ENCODE measurements at regions not wholly inside any gene's neighbourhood (a gene's known extent, or its start where the extent isn't known, plus 50 kb on each side); places are given as distances from the start of the nearest gene placed in this dataset.

DNA sequence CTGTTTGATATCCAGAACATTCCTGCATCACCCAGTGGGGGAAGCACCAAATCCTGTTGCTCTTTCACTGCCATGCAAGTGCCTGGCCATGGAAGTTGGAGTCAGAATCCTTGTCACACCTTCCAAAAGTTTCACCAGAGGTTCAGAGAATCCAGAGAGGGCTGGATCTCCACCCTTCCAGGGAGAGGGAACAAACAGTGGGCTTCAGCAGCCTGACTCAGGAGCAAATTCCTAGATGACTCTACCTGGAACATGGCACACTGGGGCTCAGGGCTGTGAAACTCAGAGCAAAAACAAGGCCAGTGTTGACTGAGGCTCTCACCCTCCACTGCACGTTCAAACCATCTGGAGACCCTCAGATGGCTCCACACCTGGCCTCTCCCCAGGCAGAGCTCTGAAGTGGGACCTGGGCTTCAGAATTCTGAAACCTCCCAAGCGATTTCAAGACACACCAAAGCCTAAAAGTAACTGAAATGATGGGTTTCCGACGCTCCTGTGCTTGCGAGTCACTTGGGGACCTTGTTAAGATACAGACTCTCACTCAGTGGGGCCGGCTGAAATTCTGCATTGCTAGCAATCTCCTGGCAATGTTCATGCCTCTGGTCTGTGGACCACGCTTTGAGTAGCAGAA is 205.9 kb downstream of the AUH start:
- Histone ChIP-seq H3K4me3 (ENCODE audit: low read depth in 2 of 2, low read length in 2 of 2) (no peak overlapping the region), H3K27ac (ENCODE audit: low read length) (no peak overlapping the region), H3K36me3 (ENCODE audit: control insufficient read depth, insufficient read depth, low read length) (no peaks in the 10 kb centered on the region), H3K4me1 (ENCODE audit: control insufficient read depth, insufficient read depth, low read length) (no peaks in the 10 kb centered on the region), H3K27me3 (ENCODE audit: control insufficient read depth, insufficient read depth, low read length) (no peaks in the 10 kb centered on the region), H3K9me3 (ENCODE audit: control insufficient read depth, insufficient read depth, low read depth, low read length) (no peaks in the 10 kb centered on the region)
- no TSS peak for BruUV-seq (replicated peaks)
- ChIA-PET POLR2A (no interaction called here), CTCF (no interaction called here)
- TF ChIP-seq TCF7L2 (IDR thresholded peaks at IDR 0.05; ENCODE audit: low read depth, low read length) (no peak), CTCF (IDR thresholded peaks at IDR 0.05) (no peak), POLR2AphosphoS5 (IDR thresholded peaks at IDR 0.05; ENCODE audit: low read depth, low read length) (no peak), REST (IDR thresholded peaks at IDR 0.05; ENCODE audit: insufficient read depth in 1 of 2, low read depth in 2 of 2, low read length in 1 of 2) (no peak), SIN3A (IDR thresholded peaks at IDR 0.05; ENCODE audit: borderline replicate concordance, insufficient read depth, low read depth, low read length) (no peak)
- in situ Hi-C loops (cut with HindIII; ENCODE audit: low pct_unique_long_range_greater_than_20kb, low sequenced_read_pairs) = no loop called here
- ATAC-seq (no peak), DNase-seq (ENCODE audit: low read depth, low spot score) (no peak)
- intact Hi-C loops (cut with micrococcal nuclease; ENCODE audit: unreplicated experiment) = no loop called here

DNA sequence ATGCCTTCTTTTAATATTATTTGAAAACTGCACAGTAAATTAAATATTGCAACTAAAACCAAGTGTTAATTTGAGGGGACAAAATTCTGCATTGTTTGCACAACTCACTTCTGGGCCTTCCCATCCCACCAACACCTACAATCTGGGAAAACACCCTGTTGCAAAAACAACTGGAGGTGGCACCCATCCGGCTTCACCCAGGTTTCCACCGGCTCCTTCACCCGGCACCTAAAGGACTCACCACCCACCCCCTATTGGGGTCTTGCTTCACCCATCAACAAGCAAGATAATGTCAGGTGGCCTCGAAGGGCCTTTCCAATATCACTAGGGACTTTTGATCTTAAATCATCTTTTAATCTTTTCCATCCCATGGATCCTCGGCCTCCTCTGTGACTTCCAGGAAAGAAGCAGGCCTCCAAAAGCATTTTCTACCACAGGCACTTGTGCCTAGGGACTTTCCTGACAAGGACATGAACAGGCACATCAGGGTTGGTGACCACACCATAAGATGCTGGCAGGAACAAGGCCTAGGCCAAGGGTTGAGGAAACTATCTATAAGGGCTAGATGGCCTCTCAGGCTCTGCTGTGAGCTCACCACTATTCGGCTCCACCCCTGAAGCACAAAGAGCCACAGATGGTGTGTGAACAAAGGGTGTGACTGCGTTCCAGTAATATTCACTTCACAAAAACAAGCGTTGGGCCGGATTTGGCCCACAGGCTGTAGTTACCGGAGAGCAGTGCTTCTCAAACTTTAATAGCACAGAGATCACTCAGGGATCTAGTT is 205.1 kb downstream of the AUH start:
- Histone ChIP-seq H3K27ac (ENCODE audit: low read length) (no peak overlapping the region), H3K27me3 (ENCODE audit: control insufficient read depth, insufficient read depth, low read length) (no peaks in the 10 kb centered on the region), H3K9me3 (ENCODE audit: control insufficient read depth, insufficient read depth, low read depth, low read length) (no peaks in the 10 kb centered on the region), H3K36me3 (ENCODE audit: control insufficient read depth, insufficient read depth, low read length) (no peaks in the 10 kb centered on the region), H3K4me1 (ENCODE audit: control insufficient read depth, insufficient read depth, low read length) (no peaks in the 10 kb centered on the region), H3K4me3 (ENCODE audit: low read depth in 2 of 2, low read length in 2 of 2) (no peak overlapping the region)
- ChIA-PET CTCF (interaction anchor here (0.6 kb wide), 1 partner anchor 523 kb away, joined by 4 read pairs; no protein-coding TSS in a partner anchor), POLR2A (no interaction called here)
- no peak for DNase-seq (ENCODE audit: low read depth, low spot score)
- intact Hi-C loops (cut with micrococcal nuclease; ENCODE audit: unreplicated experiment) (no loop called here), in situ Hi-C loops (cut with HindIII; ENCODE audit: low pct_unique_long_range_greater_than_20kb, low sequenced_read_pairs) (no loop called here)
- TF ChIP-seq TCF7L2 (IDR thresholded peaks at IDR 0.05; ENCODE audit: low read depth, low read length) = no peak
- TF ChIP-seq SIN3A (IDR thresholded peaks at IDR 0.05; ENCODE audit: borderline replicate concordance, insufficient read depth, low read depth, low read length) = no peak
- no peak for TF ChIP-seq POLR2AphosphoS5 (IDR thresholded peaks at IDR 0.05; ENCODE audit: low read depth, low read length)
- no peak for TF ChIP-seq REST (IDR thresholded peaks at IDR 0.05; ENCODE audit: insufficient read depth in 1 of 2, low read depth in 2 of 2, low read length in 1 of 2)
- TF ChIP-seq CTCF (IDR thresholded peaks at IDR 0.05) = no peak
- ATAC-seq = no peak
- no TSS peak for BruUV-seq (replicated peaks)
